AG10803 (cell line): ENCODE measurements at regions not wholly inside any gene's neighbourhood (a gene's known extent, or its start where the extent isn't known, plus 50 kb on each side); places are given as distances from the start of the nearest gene placed in this dataset.
A peak's percentile ranks its signal among the peaks of the same experiment; 100 is the strongest.

Source experiments
- DNase-seq: peaks from one replicate; pipeline ENCODE4 v3.0.0; 2010; ENCODE audit warnings: low read depth
- H3K4me3 ChIP-seq: 2 replicates; pipeline ENCODE4 v1.5.1; 2011; ENCODE audit warnings: mild to moderate bottlenecking, low read length, control low read depth
- TF ChIP-seq, protein P1 (sequence below): conservative IDR thresholded peaks from 2 replicates; pipeline ENCODE4 v1.5.1; 2011; ENCODE audit warnings: mild to moderate bottlenecking, low read length, control low read depth, inconsistent platforms

DNA sequence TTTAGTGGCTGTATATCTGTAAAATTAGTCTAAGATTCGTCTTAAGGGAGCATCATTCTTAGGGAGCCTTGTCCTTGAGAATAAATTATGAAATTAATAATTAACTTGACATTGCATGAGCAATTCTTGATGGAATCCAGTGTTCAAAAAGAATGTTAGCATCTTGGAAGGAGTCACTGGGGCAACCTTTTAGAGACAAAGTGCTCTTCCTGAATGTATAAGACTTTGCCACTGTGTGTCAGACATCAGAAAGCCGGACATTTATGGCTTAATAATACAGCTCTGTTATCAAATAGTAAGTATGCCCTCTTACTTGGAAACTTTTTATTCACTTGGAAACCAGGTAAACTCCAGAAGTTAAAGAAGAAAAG lies 83.3 kb downstream of the CCER1 start:
- TF ChIP-seq, protein P1, sequence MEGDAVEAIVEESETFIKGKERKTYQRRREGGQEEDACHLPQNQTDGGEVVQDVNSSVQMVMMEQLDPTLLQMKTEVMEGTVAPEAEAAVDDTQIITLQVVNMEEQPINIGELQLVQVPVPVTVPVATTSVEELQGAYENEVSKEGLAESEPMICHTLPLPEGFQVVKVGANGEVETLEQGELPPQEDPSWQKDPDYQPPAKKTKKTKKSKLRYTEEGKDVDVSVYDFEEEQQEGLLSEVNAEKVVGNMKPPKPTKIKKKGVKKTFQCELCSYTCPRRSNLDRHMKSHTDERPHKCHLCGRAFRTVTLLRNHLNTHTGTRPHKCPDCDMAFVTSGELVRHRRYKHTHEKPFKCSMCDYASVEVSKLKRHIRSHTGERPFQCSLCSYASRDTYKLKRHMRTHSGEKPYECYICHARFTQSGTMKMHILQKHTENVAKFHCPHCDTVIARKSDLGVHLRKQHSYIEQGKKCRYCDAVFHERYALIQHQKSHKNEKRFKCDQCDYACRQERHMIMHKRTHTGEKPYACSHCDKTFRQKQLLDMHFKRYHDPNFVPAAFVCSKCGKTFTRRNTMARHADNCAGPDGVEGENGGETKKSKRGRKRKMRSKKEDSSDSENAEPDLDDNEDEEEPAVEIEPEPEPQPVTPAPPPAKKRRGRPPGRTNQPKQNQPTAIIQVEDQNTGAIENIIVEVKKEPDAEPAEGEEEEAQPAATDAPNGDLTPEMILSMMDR, result no peak
- DNase-seq, result no peak
- H3K4me3 ChIP-seq, result no peak overlapping the region

DNA sequence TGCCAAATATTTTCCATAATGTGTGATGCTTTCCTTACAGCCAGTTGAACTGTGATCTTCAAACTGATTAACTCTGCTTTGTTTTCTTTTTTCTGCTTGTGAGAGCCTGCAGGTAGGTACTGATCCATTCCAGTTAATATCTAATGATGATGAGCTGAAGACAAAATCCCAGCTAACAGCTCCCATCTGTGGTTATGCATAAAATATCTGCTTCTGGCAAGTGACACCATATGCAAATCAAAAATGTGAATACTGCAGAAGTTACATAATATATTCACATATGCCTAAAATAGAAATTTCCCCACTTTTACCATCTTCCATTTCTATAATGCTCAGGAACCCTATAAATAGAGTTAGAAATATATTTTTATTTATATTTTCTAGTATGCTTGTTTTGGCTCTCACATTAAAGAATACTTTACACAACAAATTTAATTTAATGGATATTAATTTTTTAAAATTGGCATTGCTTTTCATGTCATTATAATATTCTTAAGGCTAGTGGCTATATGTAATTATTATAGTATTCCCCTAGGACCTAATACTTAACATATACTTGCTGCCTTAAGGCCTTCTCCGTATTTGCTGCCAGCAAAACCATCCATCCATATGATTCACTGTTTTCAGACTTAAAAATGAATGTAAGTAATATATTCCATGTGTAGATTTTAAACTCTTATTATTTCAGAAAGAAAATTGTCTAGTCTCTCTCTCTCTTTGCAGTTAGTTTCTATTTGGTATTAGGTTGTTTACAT lies 83.8 kb downstream of the CCER1 start:
- TF ChIP-seq, protein P1, result no peak
- no peak for DNase-seq
- no peak overlapping the region for H3K4me3 ChIP-seq

DNA sequence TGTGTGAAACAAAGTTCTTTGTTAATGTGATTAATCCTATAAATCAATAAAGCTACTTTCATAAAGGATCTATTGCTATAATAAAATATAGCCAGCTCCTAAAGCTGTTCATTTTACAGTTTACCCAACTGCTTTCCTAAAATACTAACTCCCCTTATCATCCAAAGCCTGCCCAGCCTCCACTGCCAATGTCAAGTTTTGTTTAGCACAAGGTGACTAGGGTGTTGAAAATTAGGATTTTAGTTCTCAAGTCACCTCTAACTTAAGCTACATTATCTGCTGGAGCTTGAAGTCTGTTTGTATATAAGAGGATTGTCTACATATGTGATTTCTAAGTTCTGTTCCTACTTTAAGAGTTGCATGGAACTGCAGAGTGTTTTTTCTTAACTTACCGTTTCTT lies 86.3 kb downstream of the CCER1 start:
- H3K4me3 ChIP-seq, result no peak overlapping the region
- TF ChIP-seq, protein P1, result no peak
- DNase-seq, result no peak

DNA sequence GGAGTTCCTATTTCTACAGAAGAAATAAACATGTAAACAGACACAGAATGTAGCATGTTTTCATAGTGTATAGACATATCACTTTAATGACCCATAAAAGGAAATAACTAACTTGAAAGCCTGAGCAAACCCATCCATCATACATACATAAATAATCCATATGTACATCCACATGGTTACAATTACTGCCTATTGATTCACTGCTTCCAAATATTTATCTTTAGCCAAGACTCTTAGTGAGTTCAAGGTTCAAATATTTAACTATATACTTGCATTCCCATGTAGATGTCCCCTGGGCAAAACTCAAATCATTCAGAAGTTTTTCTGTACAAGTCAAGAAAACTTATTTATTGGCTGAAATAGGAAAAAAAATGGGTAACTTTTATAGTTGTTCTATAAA lies 95.4 kb downstream of the CCER1 start:
- H3K4me3 ChIP-seq, result no peak overlapping the region
- DNase-seq, result no peak
- TF ChIP-seq, protein P1, result no peak

DNA sequence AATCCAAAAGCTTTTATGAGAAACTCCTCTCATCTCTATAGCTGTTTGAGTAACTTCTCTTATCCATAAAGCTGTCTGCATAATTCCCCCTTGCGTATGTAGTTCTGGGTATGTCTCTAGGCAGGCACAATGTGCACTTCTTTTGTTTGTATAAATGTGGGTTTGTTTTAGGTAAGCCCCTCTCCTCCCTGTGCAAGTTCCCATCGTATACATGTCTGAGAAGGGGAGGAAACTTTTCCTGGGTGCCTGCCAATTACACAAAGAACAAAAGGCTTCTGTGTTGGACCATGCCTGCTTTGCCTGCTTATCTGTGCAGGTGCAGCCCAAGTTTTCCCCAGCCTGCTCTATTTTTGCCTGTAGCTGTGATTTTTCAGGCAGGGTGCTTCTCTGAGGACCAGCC lies 96.7 kb downstream of the CCER1 start:
- DNase-seq, result no peak
- H3K4me3 ChIP-seq, result no peak overlapping the region
- TF ChIP-seq, protein P1, result no peak

DNA sequence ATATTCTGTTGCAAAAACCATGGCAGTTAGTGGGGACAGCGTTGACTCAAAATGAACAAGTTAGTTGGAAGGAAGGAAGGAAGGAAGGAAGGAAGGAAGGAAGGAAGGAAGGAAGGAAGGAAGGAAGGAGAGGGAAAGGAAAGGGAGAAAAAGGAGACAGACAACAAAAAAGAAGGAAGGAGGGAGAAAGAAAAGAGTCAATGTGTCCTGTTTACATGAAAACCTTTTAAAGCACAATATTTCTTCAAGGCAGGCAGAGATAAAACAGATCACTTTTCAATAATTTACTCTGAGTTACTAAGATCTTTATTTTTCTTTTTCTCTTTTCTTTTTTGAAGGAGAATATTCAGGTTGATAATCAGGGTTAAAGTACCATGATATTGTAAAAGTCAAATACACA lies 99.4 kb downstream of the CCER1 start:
- DNase-seq, result no peak
- H3K4me3 ChIP-seq, result no peak overlapping the region
- TF ChIP-seq, protein P1, result no peak

DNA sequence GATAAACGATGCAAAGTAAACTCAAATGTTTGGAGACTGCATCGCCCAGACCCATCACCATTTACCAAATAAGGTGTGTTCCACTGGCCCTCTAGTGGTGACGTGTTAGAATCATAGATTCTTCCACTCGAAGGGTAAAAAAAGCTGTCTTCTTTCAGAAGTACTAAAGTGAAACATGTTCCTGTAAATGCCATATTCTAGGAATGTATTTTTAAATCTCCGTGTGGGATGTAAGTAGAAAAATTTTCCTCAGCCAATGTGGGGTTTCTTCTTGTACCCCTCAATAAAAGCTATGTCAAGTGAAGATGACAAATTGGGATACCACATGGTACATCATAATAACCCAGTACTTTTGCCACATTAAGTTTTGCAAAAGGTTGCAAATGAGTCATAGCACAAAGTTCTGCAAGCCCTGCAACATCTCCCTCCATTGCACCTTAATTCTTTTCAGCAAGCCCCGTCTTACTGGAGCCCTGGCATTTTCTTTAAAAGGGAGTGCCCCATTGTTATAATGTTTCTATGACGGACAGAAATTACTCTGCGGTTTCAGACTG lies 100.8 kb downstream of the CCER1 start:
- no peak overlapping the region for H3K4me3 ChIP-seq
- TF ChIP-seq, protein P1, result peak; percentile 88
- DNase-seq, result peak; percentile 55
